GM23338 (cell line): ENCODE measurements at regions not wholly inside any gene's neighbourhood (a gene's known extent, or its start where the extent isn't known, plus 50 kb on each side); places are given as distances from the start of the nearest gene placed in this dataset.

Experiments used
- ATAC-seq: fragments of 200-7000 bp; cut with Tn5 transposase; 3 replicates; pipeline ENCODE4 v1.9.1; 2020
- DNase-seq: peaks from one replicate; pipeline ENCODE4 v3.0.0-alpha.2; 2015; ENCODE audit warnings: low spot score
- H2AFZ ChIP-seq: fragments of 200-600 bp; sonication (generic); 2 replicates; pipeline ENCODE4 v1.8.0; 2016; ENCODE audit warnings: antibody characterized with exemption, mild to moderate bottlenecking, moderate library complexity
- H3F3A ChIP-seq: fragments of 200-600 bp; sonication (generic); replicated peaks from 2 replicates; pipeline ENCODE4 v1.8.0; 2017; ENCODE audit warnings: antibody characterized with exemption, mixed run types, low read depth
- H3K27ac ChIP-seq: fragments of 200-600 bp; sonication (generic); 2 replicates; pipeline ENCODE4 v1.6.1; 2016; ENCODE audit warnings: low read depth
- H3K27me3 ChIP-seq: fragments of 200-600 bp; sonication (generic); 2 replicates; pipeline ENCODE4 v1.8.0; 2016; ENCODE audit warnings: mild to moderate bottlenecking, mixed run types, moderate library complexity; ENCODE audit not compliant: insufficient read depth
- H3K36me3 ChIP-seq: fragments of 200-600 bp; sonication (generic); 2 replicates; pipeline ENCODE4 v1.8.0; 2016; ENCODE audit warnings: mild to moderate bottlenecking; ENCODE audit not compliant: insufficient read depth
- H3K4me1 ChIP-seq: fragments of 200-600 bp; sonication (generic); 2 replicates; pipeline ENCODE4 v1.8.0; 2016; ENCODE audit warnings: mild to moderate bottlenecking, moderate library complexity; ENCODE audit not compliant: insufficient read depth
- H3K4me2 ChIP-seq: fragments of 200-600 bp; sonication (generic); 2 replicates; pipeline ENCODE4 v1.7.1; 2017; ENCODE audit warnings: mixed run types
- H3K4me3 ChIP-seq: fragments of 200-600 bp; sonication (generic); 2 replicates; pipeline ENCODE4 v1.6.1; 2016; ENCODE audit warnings: mixed run types
- H3K79me2 ChIP-seq: fragments of 200-600 bp; sonication (generic); replicated peaks from 2 replicates; pipeline ENCODE4 v1.8.0; 2017; ENCODE audit warnings: mild to moderate bottlenecking; ENCODE audit not compliant: insufficient read depth
- H3K9me2 ChIP-seq: fragments of 200-600 bp; sonication (generic); 2 replicates; pipeline ENCODE4 v1.8.0; 2017; ENCODE audit not compliant: insufficient read depth
- H4K20me1 ChIP-seq: fragments of 200-600 bp; sonication (generic); replicated peaks from 2 replicates; pipeline ENCODE4 v1.8.0; 2017; ENCODE audit warnings: mild to moderate bottlenecking; ENCODE audit not compliant: insufficient read depth
- H3K27ac Mint-ChIP-seq: 2 replicates; pipeline ENCODE4 v1.8.0; 2020; ENCODE audit warnings: inconsistent platforms, mild to moderate bottlenecking, moderate library complexity, mixed read lengths
- H3K27me3 Mint-ChIP-seq: 3 replicates; pipeline ENCODE4 v1.8.0; 2022; ENCODE audit warnings: low read depth, mild to moderate bottlenecking, moderate library complexity, mixed read lengths, inconsistent platforms; ENCODE audit not compliant: insufficient read depth, poor library complexity
- H3K36me3 Mint-ChIP-seq: 3 replicates; pipeline ENCODE4 v1.8.0; 2021; ENCODE audit warnings: low read depth, mild to moderate bottlenecking, inconsistent platforms, moderate library complexity, mixed read lengths
- H3K4me1 Mint-ChIP-seq: 3 replicates; pipeline ENCODE4 v1.8.0; 2020; ENCODE audit warnings: mild to moderate bottlenecking, inconsistent platforms, mixed read lengths
- H3K4me3 Mint-ChIP-seq: 3 replicates; pipeline ENCODE4 v1.8.0; 2021; ENCODE audit warnings: moderate library complexity, mild to moderate bottlenecking, inconsistent platforms, mixed read lengths
- H3K9me3 Mint-ChIP-seq: 3 replicates; pipeline ENCODE4 v1.8.0; 2020; ENCODE audit warnings: moderate library complexity, mild to moderate bottlenecking, inconsistent platforms, mixed read lengths
- CREB1 ChIP-seq: fragments of 250-450 bp; sonication (Bioruptor Pico); IDR thresholded peaks from 2 replicates; pipeline ENCODE4 v1.5.0; 2020; ENCODE audit warnings: low read depth, mild to moderate bottlenecking, moderate library complexity
- CTCF ChIP-seq, 2 experiments: fragments of 200-600 bp in 1 of 2; sonication (generic) in 1 of 2; conservative IDR thresholded peaks; 2 replicates each; pipeline versions ENCODE4 v1.5.1 to v1.6.1; 2016 to 2017; ENCODE audit warnings: antibody characterized with exemption in 2 of 2, low read depth in 2 of 2, mild to moderate bottlenecking in 2 of 2, moderate library complexity in 1 of 2
- EZH2 ChIP-seq: fragments of 200-600 bp; sonication (generic); IDR thresholded peaks from one replicate; pipeline ENCODE4 v1.8.0; 2017; ENCODE audit warnings: antibody characterized with exemption, mild to moderate bottlenecking, low read depth; ENCODE audit not compliant: unreplicated experiment
- EZH2phosphoT487 ChIP-seq: fragments of 200-600 bp; sonication (generic); IDR thresholded peaks from one replicate; pipeline ENCODE4 v1.8.1; 2018; ENCODE audit warnings: antibody characterized with exemption; ENCODE audit not compliant: unreplicated experiment
- NANOG ChIP-seq: IDR thresholded peaks from 2 replicates; pipeline ENCODE4 v1.6.1; 2016; ENCODE audit warnings: antibody characterized with exemption, borderline replicate concordance
- POLR2AphosphoS5 ChIP-seq: IDR thresholded peaks from 2 replicates; pipeline ENCODE4 v1.6.1; 2016; ENCODE audit warnings: antibody characterized with exemption, low read depth
- REST ChIP-seq: IDR thresholded peaks from one replicate; pipeline ENCODE4 v1.6.1; 2018; ENCODE audit warnings: antibody characterized with exemption; ENCODE audit not compliant: unreplicated experiment
- STAT1 ChIP-seq: IDR thresholded peaks from one replicate; pipeline ENCODE4 v1.6.1; 2016; ENCODE audit warnings: antibody characterized with exemption; ENCODE audit not compliant: unreplicated experiment
- ZNF114 ChIP-seq: fragments of 250-450 bp; sonication (Bioruptor Pico); IDR thresholded peaks from 2 replicates; pipeline ENCODE4 v1.5.0; 2020; ENCODE audit warnings: mild to moderate bottlenecking, moderate library complexity
- ZNF331 ChIP-seq: fragments of 250-450 bp; sonication (Bioruptor Pico); IDR thresholded peaks from 2 replicates; pipeline ENCODE4 v1.5.0; 2020; ENCODE audit warnings: low read depth, mild to moderate bottlenecking, moderate library complexity
- ZNF462 ChIP-seq: fragments of 250-450 bp; sonication (Bioruptor Pico); IDR thresholded peaks from 2 replicates; pipeline ENCODE4 v1.5.0; 2020; ENCODE audit warnings: mild to moderate bottlenecking, moderate library complexity

- TF ChIP-seq ZNF462 (CRISPR knock-in tag) (no peak), EZH2phosphoT487 (no peak), REST (no peak), NANOG (no peak)
Observed at GRCh38 chr6:9200712-9201111, 765.4 kb upstream of the SLC35B3 start (continued).

GRCh38 chr6:9197726-9198125 lies 762.4 kb upstream of the SLC35B3 start:
- no peaks in the 10 kb centered on the region for H3K4me1 ChIP-seq
- no peak overlapping the region for H3K27ac Mint-ChIP-seq
- no peaks in the 10 kb centered on the region for H3K9me2 ChIP-seq
- no peak overlapping the region for H3K4me3 Mint-ChIP-seq
- H3F3A ChIP-seq = no peaks in the 10 kb centered on the region
- H4K20me1 ChIP-seq = no peaks in the 10 kb centered on the region
- ATAC-seq = no peak
- no peaks in the 10 kb centered on the region for H3K36me3 ChIP-seq
- H3K79me2 ChIP-seq = no peaks in the 10 kb centered on the region
- no peaks in the 10 kb centered on the region for H3K36me3 Mint-ChIP-seq
- no peaks in the 10 kb centered on the region for H3K27me3 Mint-ChIP-seq
- no peak overlapping the region for H3K4me3 ChIP-seq
- DNase-seq = no peak
- H3K4me1 Mint-ChIP-seq = peaks cover 16% of the 10 kb centered on the region
- no peaks in the 10 kb centered on the region for H3K9me3 Mint-ChIP-seq
- no peak overlapping the region for H3K4me2 ChIP-seq
- H2AFZ ChIP-seq = no peak overlapping the region
- no peak overlapping the region for H3K27ac ChIP-seq
- H3K27me3 ChIP-seq = no peaks in the 10 kb centered on the region
- no peak for TF ChIP-seq STAT1
- no peak for TF ChIP-seq CTCF (conservative IDR thresholded peaks at IDR 0.05; ENCODE audit: low read depth in 2 of 2)
- TF ChIP-seq ZNF331 (CRISPR knock-in tag) = no peak
- no peak for TF ChIP-seq ZNF114 (CRISPR knock-in tag)
- TF ChIP-seq NANOG = no peak
- TF ChIP-seq EZH2phosphoT487 = no peak
- TF ChIP-seq EZH2 = no peak
- TF ChIP-seq CREB1 = no peak
- no peak for TF ChIP-seq POLR2AphosphoS5
